Keratinocyte (primary cell): ENCODE measurements at regions not wholly inside any gene's neighbourhood (a gene's known extent, or its start where the extent isn't known, plus 50 kb on each side); places are given as distances from the start of the nearest gene placed in this dataset.

Experiments used
- CTCF ChIP-seq, 3 experiments: IDR thresholded peaks in 1 of 3; conservative IDR thresholded peaks in 1 of 3; optimal IDR thresholded peaks in 1 of 3; 2 replicates in 2 of 3; 3 replicates in 1 of 3; pipeline versions ENCODE3 to v1.5.1; 2011; ENCODE audit warnings: low read length in 3 of 3, mild to moderate bottlenecking in 3 of 3, moderate library complexity in 2 of 3, control low read depth in 1 of 3, inconsistent platforms in 1 of 3; ENCODE audit not compliant: insufficient read depth in 2 of 3; ENCODE audit errors: extremely low read depth in 1 of 3
- EZH2 ChIP-seq: IDR thresholded peaks from one replicate; pipeline ENCODE4 v1.6.1; 2012; ENCODE audit warnings: inconsistent platforms, mild to moderate bottlenecking, low read length, moderate library complexity

GRCh38 chr13:85651440-85651839 is 147.8 kb downstream of the SLITRK6 start:
- no peak for TF ChIP-seq CTCF (optimal IDR thresholded peaks at IDR 0.05 in 1 of 3, IDR thresholded peaks at IDR 0.05 in 1 of 3, conservative IDR thresholded peaks at IDR 0.05 in 1 of 3; ENCODE audit: extremely low read depth in 1 of 3, insufficient read depth in 2 of 3, low read length in 3 of 3)
- TF ChIP-seq EZH2 = no peak
